GM19035 (cell line): ENCODE measurements at regions not wholly inside any gene's neighbourhood (a gene's known extent, or its start where the extent isn't known, plus 50 kb on each side); places are given as distances from the start of the nearest gene placed in this dataset.

ENCODE experiments used
- ATAC-seq: cut with Tn5 transposase; IDR thresholded peaks from one replicate; pipeline ENCODE4 v1.9.1; 2021; ENCODE audit not compliant: unreplicated experiment

GRCh38 chr12:127445581-127446139, 821.3 kb upstream of the TMEM132C start:
- no peak for ATAC-seq

DNA sequence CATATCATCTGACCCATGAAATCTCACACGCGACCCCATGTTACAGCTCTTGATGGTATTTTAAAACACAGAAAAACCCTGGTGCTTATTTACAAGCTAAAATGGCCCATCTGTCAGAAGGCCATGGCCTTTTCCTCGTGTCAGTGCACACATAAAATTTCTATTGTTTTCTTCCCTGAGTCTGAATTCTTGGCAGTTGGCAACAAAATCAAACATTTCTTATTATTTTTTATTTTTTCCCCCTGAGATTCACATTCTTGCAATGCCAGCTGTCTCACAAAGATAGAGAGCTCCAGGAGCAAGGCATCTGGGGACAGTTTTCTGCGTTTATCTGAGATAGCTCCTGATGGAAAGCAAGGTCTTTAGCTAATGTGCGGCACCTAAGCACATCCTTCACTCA, 818.1 kb upstream of the TMEM132C start:
- no peak for ATAC-seq

DNA sequence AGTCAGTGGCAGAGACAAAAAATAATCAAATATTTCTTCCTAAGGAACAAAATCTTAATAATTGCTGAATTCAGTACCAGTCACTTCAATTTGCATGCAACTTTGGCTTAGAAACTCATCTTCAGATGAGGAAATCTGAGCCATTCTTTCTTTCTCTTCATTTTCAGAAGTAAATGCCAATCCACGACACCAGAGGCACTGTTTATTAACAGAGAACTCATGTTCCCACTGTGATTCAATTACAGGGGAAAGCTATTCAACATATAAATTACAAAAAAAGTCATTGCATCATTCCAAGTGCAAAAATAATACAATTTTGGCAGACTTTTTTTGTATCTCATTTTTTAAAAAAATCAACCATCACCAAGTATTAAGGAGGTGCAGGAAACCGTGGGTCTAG, 816.1 kb upstream of the TMEM132C start:
- no peak for ATAC-seq

DNA sequence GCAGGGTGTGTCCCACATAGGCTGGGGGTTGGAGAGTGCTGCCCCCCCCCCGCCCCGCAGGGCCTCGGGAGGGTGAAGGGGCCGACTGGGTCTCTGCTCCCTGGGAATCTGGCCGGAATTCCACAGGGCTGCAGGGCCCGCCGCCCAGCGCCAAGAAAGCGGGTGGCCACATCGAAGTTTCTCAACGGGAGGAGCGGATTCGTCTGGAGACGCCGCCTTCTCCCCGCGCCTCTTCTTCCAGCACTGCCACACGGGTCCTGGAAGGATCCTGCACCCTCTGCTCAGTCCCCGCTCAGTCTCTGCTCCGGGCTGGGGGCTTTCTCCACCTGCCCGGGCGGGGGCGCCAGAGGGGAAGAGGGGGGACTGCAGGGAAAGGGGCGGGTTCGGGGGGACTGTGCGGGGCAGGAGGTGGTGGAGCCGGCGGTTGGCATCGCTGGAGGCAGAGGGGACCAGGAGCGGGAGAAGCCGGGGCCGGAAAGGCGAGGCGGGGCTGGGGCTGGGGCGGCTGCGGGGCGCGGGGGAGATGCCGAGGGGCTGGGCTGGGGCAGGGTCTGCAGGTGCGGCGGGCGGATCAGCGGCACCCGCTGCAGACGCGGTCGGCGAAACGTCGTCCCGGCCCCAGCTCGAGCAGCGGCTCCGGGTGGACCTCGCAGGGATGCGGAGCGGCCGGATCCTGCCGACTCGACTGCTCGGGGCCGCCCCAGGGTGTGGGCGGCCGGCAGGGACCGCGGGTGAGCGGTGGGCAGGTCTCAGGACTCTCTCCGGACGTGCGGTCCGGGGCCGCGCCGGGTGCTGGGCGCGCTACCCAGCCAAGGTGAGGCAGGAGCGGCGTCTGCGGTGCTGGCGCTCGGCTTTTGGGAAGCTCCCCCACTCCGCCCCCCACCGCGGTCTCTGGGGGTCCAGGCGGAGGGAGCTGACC, 811.4 kb upstream of the TMEM132C start:
- ATAC-seq = no peak

DNA sequence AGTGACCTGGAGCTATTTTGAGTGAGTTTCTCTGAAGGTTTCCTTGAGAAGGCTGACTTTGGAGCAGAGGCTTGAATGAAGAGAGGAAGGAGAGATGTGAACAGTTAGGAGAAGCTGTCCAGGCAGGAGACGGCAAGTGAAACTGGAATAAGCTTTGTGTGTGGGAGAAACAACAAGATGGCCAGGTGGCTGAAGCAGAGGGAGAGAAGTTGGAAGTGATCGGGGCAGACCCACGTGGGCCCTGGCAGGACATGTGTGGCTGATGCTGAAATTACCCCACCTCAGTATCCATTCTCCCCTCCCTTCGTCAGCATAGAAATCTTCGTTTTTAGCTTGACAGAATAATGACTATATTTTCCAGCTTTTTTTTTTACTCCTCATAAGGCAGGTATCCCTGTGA, 809.2 kb upstream of the TMEM132C start:
- ATAC-seq = no peak

- ATAC-seq = no peak
Measured at GRCh38 chr12:127459166-127459565, 807.8 kb upstream of the TMEM132C start.

GRCh38 chr12:127459687-127460086, 807.3 kb upstream of the TMEM132C start:
- ATAC-seq = no peak

GRCh38 chr12:127463237-127463636, 803.7 kb upstream of the TMEM132C start:
- no peak for ATAC-seq

- no peak for ATAC-seq
Measured at GRCh38 chr12:127469331-127469730, 797.6 kb upstream of the TMEM132C start.

DNA sequence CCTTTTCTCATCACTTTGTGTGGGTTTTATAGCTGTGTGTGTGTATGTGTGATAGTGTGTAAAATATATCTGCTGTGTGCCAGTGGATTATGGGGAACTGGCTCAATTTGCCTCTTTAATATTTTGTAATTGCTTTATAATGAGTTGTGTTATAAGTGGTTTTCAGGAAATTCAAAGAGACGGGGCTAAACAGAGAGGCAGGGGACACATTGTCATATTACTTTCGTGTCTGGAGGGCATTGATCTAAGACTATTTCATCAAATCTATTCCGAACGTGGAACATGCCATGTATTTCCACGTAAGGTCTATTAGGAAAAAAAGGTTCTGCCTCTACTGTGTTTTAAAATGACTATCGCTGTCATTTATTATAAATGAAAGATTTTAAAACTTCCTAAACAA, 793.2 kb upstream of the TMEM132C start:
- ATAC-seq = no peak

DNA sequence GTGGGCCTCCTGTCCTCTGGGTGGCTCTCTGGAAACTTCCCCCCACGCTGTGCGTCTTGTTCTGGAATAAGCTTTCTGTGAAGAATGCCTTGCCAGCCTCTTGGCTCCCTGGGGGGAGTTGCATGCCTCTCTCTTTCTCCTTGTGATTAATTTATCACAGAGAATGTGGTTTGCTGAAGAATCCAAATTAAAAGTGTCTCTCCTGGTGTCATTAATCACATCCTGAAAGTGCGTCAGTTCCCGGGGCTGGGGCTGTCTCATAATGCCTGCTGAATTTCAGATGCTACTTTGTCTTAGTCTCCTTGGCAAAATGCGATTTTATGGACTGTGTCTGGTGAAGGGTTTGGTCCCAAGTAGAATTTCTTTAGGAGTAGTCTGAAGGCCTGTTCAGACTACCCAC, 787.7 kb upstream of the TMEM132C start:
- no peak for ATAC-seq

- no peak for ATAC-seq
Measured at GRCh38 chr12:127480775-127481314, 786.1 kb upstream of the TMEM132C start.

GRCh38 chr12:127482950-127483349, 784.0 kb upstream of the TMEM132C start:
- no peak for ATAC-seq

GRCh38 chr12:127485528-127485927, 781.4 kb upstream of the TMEM132C start:
- ATAC-seq = no peak

GRCh38 chr12:127487031-127487430, 779.9 kb upstream of the TMEM132C start:
- no peak for ATAC-seq

DNA sequence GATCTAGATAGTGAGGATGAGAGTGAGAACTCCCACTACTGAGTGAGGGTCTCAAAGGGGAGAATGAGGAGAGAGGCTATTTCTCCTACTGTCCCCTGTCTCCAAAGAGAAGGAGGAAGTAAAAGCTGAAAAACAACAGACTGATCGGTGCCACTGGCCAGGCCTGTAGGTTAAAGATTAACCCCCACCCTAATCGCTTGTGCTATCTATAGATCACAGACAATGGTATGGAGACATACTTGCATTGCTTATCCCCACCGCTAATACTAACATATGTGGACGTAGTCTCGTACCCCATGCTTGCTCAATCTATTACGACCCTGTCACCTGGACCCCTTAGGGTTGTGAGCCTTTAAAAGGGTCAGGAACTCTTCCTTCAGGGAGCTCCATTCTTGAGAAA, 777.9 kb upstream of the TMEM132C start:
- no peak for ATAC-seq

GRCh38 chr12:127494961-127495915, 771.7 kb upstream of the TMEM132C start:
- ATAC-seq = no peak

DNA sequence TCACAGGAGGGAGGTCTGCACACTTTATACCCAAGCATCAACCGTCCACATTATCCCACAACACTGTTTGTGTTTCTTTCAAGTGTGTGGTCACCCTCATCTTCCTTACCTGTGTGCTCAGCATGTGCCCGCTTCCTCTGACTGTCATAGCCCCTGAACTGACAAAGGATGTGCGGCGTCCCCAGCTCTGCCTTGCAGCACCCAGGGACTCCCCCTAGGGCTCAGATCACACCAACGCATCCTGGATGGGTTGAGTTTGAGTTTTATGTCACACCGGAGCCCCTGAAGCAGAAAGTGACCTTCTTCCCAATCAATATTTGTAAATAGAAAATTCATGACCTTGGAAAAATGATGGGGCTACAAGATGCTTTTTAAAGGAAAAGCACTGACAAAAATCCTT, 770.7 kb upstream of the TMEM132C start:
- ATAC-seq = no peak

GRCh38 chr12:127500512-127501035, 766.4 kb upstream of the TMEM132C start:
- no peak for ATAC-seq

- ATAC-seq = no peak
Measured at GRCh38 chr12:127501916-127502315, 765.1 kb upstream of the TMEM132C start.

DNA sequence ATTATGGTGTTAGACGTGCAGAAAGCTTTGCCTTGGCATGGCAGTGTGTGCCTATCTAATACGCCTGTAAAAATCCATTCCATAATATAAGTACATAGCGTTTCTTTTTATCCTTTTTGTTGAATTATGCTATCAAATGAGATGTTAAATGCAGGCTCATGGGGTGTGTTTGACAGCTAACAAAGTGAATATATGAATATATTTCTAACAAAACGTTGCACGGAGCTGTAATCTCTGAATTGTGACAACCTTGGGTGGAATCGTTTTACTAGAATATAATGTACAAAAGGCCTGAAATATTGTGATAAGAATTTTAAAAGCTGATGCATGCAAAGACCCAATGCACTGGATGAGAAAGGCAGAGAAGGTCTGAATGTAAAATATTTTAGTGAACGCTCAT, 763.7 kb upstream of the TMEM132C start:
- no peak for ATAC-seq
